Erythroblast (primary cell): ENCODE measurements at regions not wholly inside any gene's neighbourhood (a gene's known extent, or its start where the extent isn't known, plus 50 kb on each side); places are given as distances from the start of the nearest gene placed in this dataset.
"Not testable (repeated sequence)": the region's sequence is repeated elsewhere in the genome, so short reads cannot be mapped to it uniquely, and the experiment has no call there.

Experiments used
- GATA1 ChIP-seq: IDR thresholded peaks from 2 replicates; pipeline ENCODE4 v1.6.1; 2011; ENCODE audit warnings: low read depth, mild to moderate bottlenecking, control low read depth, low read length, moderate library complexity
- POLR2A ChIP-seq: IDR thresholded peaks from 2 replicates; pipeline ENCODE4 v1.6.1; 2011; ENCODE audit warnings: mild to moderate bottlenecking, low read length

GRCh38 chr22:49680819-49681218, 146.9 kb downstream of the BRD1 start:
- TF ChIP-seq POLR2A, GATA1: not testable (repeated sequence)
